GM12864 (cell line): ENCODE measurements at regions not wholly inside any gene's neighbourhood (a gene's known extent, or its start where the extent isn't known, plus 50 kb on each side); places are given as distances from the start of the nearest gene placed in this dataset.

Source experiments
- DNase-seq: peaks from one replicate; pipeline ENCODE4 v3.0.0-alpha.2; 2011; ENCODE audit warnings: low read depth
- H3K4me3 ChIP-seq: 2 replicates; pipeline ENCODE4 v1.5.1; 2011; ENCODE audit warnings: mild to moderate bottlenecking, low read depth, low read length, control low read depth
- CTCF ChIP-seq: IDR thresholded peaks from 2 replicates; pipeline ENCODE4 v1.5.1; 2011; ENCODE audit warnings: low read depth, mild to moderate bottlenecking, moderate library complexity, low read length, control low read depth, inconsistent platforms; ENCODE audit errors: missing control alignments

GRCh38 chr16:85320677-85321385, 208.6 kb upstream of the CIBAR2 start:
- TF ChIP-seq CTCF = no peak
- no peak for DNase-seq
- H3K4me3 ChIP-seq = no peak overlapping the region

GRCh38 chr16:85321509-85322271, 209.4 kb upstream of the CIBAR2 start:
- TF ChIP-seq CTCF = no peak
- H3K4me3 ChIP-seq = no peak overlapping the region
- DNase-seq = no peak

- no peak for TF ChIP-seq CTCF
Observed at GRCh38 chr16:85323230-85323960, 211.1 kb upstream of the CIBAR2 start.

GRCh38 chr16:85323961-85324253, 211.6 kb upstream of the CIBAR2 start:
- no peak overlapping the region for H3K4me3 ChIP-seq
- no peak for DNase-seq
- no peak for TF ChIP-seq CTCF

More at GRCh38 chr16:85323230-85323960, 211.1 kb upstream of the CIBAR2 start:
- no peak overlapping the region for H3K4me3 ChIP-seq
- DNase-seq = no peak

GRCh38 chr16:85324488-85324887, 212.2 kb upstream of the CIBAR2 start:
- DNase-seq = no peak
- no peak for TF ChIP-seq CTCF
- no peak overlapping the region for H3K4me3 ChIP-seq

GRCh38 chr16:85326113-85326793, 214.0 kb upstream of the CIBAR2 start:
- H3K4me3 ChIP-seq = no peak overlapping the region
- no peak for TF ChIP-seq CTCF
- no peak for DNase-seq
